ENCODE measurements at regions not wholly inside any gene's neighbourhood (a gene's known extent, or its start where the extent isn't known, plus 50 kb on each side); places are given as distances from the start of the nearest gene placed in this dataset.

GRCh38 chr3:39755100-39755499 is 54.3 kb upstream of the MYRIP start:
- no peak for TF ChIP-seq CTCF (IDR thresholded peaks at IDR 0.05; ENCODE audit: low read depth, low read length, poor library complexity, severe bottlenecking)
- no peak for TF ChIP-seq EZH2phosphoT487 (IDR thresholded peaks at IDR 0.05; ENCODE audit: borderline replicate concordance, low read length)

Measured in DOHH2 (cell line).